Liver (tissue), 3 donors: ENCODE measurements at regions not wholly inside any gene's neighbourhood (a gene's known extent, or its start where the extent isn't known, plus 50 kb on each side); places are given as distances from the start of the nearest gene placed in this dataset.

Experiments used
- ATF3 ChIP-seq: IDR thresholded peaks from 2 replicates; pipeline ENCODE4 v1.6.1; 2016; ENCODE audit warnings: antibody characterized with exemption
- EGR1 ChIP-seq, 2 donors: IDR thresholded peaks; 2 replicates each; pipeline ENCODE4 v1.6.1; 2016 to 2018; ENCODE audit warnings: antibody characterized with exemption in 2 of 2, low read depth in 2 of 2
- HNF4G ChIP-seq: IDR thresholded peaks from 2 replicates; pipeline ENCODE4 v1.6.1; 2016; ENCODE audit warnings: antibody characterized with exemption
- RAD21 ChIP-seq, 2 donors: IDR thresholded peaks; 2 replicates each; pipeline ENCODE4 v1.6.1; 2016; ENCODE audit warnings: antibody characterized with exemption in 2 of 2, mild to moderate bottlenecking in 2 of 2
- REST ChIP-seq: IDR thresholded peaks from 2 replicates; pipeline ENCODE4 v1.6.1; 2016; ENCODE audit warnings: antibody characterized with exemption, mild to moderate bottlenecking
- SP1 ChIP-seq: IDR thresholded peaks from 2 replicates; pipeline ENCODE4 v1.6.1; 2018; ENCODE audit warnings: antibody characterized with exemption, mild to moderate bottlenecking
- YY1 ChIP-seq: IDR thresholded peaks from 2 replicates; pipeline ENCODE4 v1.6.1; 2016; ENCODE audit warnings: antibody characterized with exemption, mild to moderate bottlenecking
- TF ChIP-seq, protein P1 (sequence below): fragments of 150-350 bp; IDR thresholded peaks from 2 replicates; pipeline ENCODE4 v1.5.1; 2017; ENCODE audit warnings: improper control_type of control experiment, low read depth, low read length; ENCODE audit not compliant: missing input control
- TF ChIP-seq, protein P2 (sequence below): IDR thresholded peaks from 2 replicates; pipeline ENCODE4 v1.6.1; 2016; ENCODE audit warnings: antibody characterized with exemption
- donor health status: healthy.
- donor health status: healthy.

GRCh38 chr3:170644711-170645110 is 58.8 kb upstream of the SLC7A14 start:
- no peak for TF ChIP-seq RAD21 (IDR thresholded peaks at IDR 0.05)
- TF ChIP-seq, protein P1, sequence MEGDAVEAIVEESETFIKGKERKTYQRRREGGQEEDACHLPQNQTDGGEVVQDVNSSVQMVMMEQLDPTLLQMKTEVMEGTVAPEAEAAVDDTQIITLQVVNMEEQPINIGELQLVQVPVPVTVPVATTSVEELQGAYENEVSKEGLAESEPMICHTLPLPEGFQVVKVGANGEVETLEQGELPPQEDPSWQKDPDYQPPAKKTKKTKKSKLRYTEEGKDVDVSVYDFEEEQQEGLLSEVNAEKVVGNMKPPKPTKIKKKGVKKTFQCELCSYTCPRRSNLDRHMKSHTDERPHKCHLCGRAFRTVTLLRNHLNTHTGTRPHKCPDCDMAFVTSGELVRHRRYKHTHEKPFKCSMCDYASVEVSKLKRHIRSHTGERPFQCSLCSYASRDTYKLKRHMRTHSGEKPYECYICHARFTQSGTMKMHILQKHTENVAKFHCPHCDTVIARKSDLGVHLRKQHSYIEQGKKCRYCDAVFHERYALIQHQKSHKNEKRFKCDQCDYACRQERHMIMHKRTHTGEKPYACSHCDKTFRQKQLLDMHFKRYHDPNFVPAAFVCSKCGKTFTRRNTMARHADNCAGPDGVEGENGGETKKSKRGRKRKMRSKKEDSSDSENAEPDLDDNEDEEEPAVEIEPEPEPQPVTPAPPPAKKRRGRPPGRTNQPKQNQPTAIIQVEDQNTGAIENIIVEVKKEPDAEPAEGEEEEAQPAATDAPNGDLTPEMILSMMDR: no peak
- no peak for TF ChIP-seq EGR1 (IDR thresholded peaks at IDR 0.05; ENCODE audit: low read depth in 2 of 2)
- TF ChIP-seq ATF3: no peak
- TF ChIP-seq HNF4G: no peak
- TF ChIP-seq REST: no peak
- TF ChIP-seq, protein P2, sequence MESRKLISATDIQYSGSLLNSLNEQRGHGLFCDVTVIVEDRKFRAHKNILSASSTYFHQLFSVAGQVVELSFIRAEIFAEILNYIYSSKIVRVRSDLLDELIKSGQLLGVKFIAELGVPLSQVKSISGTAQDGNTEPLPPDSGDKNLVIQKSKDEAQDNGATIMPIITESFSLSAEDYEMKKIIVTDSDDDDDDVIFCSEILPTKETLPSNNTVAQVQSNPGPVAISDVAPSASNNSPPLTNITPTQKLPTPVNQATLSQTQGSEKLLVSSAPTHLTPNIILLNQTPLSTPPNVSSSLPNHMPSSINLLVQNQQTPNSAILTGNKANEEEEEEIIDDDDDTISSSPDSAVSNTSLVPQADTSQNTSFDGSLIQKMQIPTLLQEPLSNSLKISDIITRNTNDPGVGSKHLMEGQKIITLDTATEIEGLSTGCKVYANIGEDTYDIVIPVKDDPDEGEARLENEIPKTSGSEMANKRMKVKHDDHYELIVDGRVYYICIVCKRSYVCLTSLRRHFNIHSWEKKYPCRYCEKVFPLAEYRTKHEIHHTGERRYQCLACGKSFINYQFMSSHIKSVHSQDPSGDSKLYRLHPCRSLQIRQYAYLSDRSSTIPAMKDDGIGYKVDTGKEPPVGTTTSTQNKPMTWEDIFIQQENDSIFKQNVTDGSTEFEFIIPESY: no peak
- TF ChIP-seq YY1: no peak
- TF ChIP-seq SP1: no peak
